Stimulated activated CD4-positive, alpha-beta T cell treated with anti-CD3 and anti-CD28 coated beads, Interleukin-2, amount 100 ng/mL, for 48 hours (primary cell): ENCODE measurements at regions not wholly inside any gene's neighbourhood (a gene's known extent, or its start where the extent isn't known, plus 50 kb on each side); places are given as distances from the start of the nearest gene placed in this dataset.

Experiments
- DNase-seq, 2 donors: peaks; one replicate each; pipeline ENCODE4 v3.0.0-alpha.2; 2020

- no peak for DNase-seq
These were observed 280.4 kb downstream of the C1D start for GRCh38 chr2:67782443-67782842.

GRCh38 chr2:67783026-67783425 is 279.8 kb downstream of the C1D start:
- DNase-seq = no peak

DNA sequence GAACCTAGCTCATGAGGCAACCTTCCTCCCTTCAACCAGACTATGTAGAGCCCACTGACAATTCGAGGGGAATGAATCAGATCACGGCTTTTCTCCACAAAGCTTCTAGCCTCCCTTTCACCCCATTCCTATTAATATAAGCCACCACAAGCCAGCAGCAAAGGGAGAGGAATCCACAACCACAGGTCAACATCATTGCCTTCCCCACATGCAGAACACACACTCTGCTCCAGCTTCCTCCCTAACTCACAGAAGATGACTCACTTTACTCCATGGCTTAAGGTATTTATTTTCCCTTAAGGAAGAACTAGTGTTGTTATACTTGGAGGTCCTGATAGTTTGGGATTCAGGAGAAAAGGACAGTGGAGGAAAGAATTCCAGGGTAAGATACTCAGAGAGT is 272.2 kb downstream of the C1D start:
- DNase-seq = no peak

DNA sequence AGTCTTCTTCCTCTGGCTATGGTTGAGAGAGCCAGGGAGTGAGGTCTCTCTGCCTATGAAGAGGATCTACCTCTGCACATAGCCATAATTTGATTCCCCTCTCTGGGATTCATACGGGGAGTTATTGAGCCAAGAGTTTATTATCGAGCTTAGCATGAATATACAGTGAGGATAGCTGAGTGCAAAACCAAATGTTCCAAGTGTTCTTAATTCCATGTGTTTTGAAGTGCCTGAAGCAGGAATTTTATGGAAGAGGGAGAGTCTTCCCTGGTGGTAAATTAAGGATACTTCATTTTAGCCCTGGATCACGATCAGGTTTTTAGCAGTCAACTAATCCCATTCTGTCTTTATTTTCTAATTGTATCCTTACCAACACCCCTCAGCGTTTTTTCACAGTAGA is 270.6 kb downstream of the C1D start:
- DNase-seq = no peak

DNA sequence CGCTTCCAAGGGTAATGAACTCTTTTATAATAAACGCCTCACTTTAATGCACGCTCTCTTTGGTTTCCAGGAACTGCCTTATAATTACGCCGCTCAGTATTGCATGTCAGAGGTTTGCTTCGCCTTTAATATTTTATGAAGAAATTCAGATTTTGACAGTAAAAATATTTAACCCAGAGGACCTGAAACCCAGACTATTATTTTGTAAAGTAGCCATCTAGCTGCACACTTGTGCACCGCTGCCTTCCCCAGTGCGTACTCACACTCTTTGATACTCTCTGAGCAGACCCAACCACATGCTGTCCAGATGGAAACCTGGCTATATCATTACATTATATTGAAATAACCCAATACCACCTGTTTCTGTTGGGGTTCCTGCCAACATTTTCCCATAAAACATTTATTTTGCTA is 270.1 kb downstream of the C1D start:
- no peak for DNase-seq

GRCh38 chr2:67797801-67798540 is 264.8 kb downstream of the C1D start:
- DNase-seq = no peak

- no peak for DNase-seq
These were observed 264.2 kb downstream of the C1D start for GRCh38 chr2:67798541-67799160.

DNA sequence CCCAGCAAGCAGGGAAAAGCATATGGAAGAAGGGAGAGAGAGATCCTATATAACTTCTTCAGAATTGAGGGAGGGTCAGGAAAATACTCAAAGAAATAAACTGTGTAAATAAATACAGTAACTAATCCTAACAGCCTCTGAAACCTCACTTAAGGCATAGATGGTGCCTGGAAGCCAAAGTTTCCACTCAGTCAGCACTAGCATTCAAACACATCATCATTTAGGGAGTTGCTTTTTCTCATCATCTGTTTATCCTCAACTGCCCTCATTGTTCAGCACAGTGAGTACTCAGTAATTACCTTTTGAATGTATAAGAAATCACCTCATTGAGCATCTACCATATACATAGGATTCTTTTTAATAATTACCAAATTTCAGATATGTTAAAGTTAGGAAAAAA is 262.9 kb downstream of the C1D start:
- DNase-seq = no peak

DNA sequence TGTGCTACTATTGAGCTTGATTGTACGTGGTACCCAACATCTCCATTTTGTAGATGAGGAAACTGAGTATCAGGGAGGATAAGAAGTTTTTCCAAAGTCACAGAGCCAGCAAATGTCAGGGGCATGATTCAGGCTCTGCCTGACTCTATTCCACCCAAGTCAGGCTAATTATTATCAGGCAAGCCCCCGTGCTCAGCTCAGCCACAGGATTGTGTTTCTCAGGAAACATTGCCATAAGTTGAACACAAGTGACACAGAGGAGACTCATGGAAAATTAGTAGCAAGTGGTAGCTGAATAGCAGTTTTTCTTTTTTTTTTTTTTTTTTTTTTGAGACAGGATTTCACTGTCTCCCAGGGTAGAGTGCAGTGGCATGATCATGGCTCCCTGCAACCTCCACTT is 260.5 kb downstream of the C1D start:
- DNase-seq = no peak

- no peak for DNase-seq
These were observed 260.0 kb downstream of the C1D start for GRCh38 chr2:67802824-67803223.

- DNase-seq = no peak
These were observed 256.0 kb downstream of the C1D start for GRCh38 chr2:67806816-67807215.

- DNase-seq = no peak
These were observed 254.7 kb downstream of the C1D start for GRCh38 chr2:67808112-67808511.

DNA sequence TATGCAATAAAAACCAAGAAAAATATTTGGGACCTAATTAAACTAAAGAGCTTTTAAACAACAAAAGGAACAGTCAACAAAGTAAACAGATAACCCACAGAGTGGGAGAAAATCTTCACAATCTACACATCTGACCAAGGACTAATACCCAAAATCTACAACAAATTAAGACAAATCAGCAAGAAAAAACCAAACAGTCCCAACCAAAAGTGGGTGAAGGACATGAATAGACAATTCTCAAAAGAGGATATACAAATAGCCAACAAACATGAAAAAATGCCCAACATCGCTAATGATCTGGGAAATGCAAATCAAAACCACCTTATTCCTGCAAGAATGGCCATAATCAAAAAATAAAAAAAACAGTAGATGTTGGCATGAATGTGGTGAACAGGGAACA is 250.1 kb downstream of the C1D start:
- no peak for DNase-seq

GRCh38 chr2:67823726-67824125 is 239.1 kb downstream of the C1D start:
- no peak for DNase-seq

GRCh38 chr2:67824186-67824585 is 238.6 kb downstream of the C1D start:
- no peak for DNase-seq

DNA sequence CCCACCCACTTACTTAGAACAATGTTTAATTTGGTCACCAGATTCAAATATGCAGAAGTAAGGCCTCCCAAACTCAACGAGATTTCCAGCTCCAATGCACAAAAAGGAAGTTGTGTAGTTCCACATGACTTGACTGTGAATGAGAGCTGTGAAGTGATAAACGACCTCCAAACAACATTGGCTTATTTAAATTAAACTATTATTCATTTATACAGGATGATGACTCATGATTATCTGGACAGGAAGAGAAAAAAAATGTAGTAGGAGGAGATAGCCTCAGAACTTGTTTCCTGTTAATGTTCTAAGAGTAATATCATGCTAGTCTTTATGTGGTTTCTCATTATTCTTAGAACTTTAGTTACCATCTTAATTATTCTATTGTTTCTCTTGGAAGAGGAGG is 237.3 kb downstream of the C1D start:
- DNase-seq = no peak

- no peak for DNase-seq
These were observed 234.7 kb downstream of the C1D start for GRCh38 chr2:67828066-67828465.

- DNase-seq = no peak
These were observed 233.3 kb downstream of the C1D start for GRCh38 chr2:67829470-67829869.

DNA sequence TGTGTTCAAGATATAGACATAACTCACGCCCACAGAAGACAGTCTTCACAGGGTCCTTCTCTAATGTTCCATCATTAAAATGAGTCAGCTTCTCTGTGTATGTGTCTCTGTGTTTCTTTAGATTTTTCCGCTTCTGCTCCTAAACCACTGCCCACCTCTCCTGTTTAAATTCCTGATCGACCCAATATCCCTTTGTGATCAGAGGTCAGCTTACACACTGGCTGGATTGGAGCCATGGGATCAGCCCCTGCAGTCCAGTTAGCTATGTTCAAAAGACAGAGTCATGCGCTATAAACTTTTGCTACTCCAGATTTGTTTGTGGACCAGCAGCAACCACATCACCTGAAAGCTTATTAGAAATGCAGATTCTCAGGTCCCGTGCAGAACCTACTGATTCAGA is 229.2 kb downstream of the C1D start:
- DNase-seq = no peak

GRCh38 chr2:67834482-67834881 is 228.3 kb downstream of the C1D start:
- DNase-seq = no peak

- no peak for DNase-seq
These were observed 227.5 kb downstream of the C1D start for GRCh38 chr2:67835266-67835665.

DNA sequence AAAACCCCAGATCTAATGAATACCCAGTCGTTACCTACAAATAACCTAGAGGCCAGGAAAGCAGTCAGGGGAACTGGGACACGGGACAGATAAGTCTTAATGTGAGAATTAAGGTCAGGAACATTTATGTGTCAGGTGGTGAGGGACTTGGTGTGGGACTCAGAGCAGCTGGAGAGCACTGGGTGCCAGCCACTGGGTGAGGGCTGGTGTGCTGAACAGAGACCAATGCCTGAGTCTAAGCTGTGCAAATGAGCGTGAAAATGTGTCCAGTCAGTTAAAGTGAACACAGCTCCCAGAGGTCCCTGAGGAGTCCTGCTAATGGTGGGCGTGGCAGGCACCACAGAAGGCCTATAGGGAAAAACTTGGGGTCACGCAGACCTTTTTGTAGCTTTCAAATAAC is 225.9 kb downstream of the C1D start:
- DNase-seq = no peak

- DNase-seq = no peak
These were observed 224.6 kb downstream of the C1D start for GRCh38 chr2:67838205-67838604.

DNA sequence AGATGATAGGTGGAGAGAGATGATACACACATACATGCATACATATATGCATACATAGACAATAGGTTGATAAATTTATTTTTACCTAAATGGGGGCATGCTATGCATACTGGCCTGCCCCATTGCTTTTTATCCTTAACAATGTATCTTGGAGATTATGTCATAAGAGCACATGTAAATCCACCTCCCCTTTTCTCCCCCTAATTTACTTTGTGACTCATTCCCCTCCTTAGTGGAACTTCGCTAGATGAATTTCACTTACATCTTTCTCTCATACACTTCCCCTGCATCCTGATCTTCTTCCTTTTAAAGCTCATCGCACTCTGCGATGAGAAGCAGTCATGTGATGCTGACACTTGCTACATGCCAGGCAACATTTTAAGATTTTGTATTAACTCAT is 223.6 kb downstream of the C1D start:
- DNase-seq = no peak

GRCh38 chr2:67839668-67840067 is 223.1 kb downstream of the C1D start:
- DNase-seq = no peak
